Progenitor cell of endocrine pancreas (in vitro differentiated cells): ENCODE measurements at regions not wholly inside any gene's neighbourhood (a gene's known extent, or its start where the extent isn't known, plus 50 kb on each side); places are given as distances from the start of the nearest gene placed in this dataset.

Experiments used
- DNase-seq: peaks from one replicate; pipeline ENCODE4 v3.0.0; 2021; ENCODE audit warnings: low spot score; ENCODE audit not compliant: unreplicated experiment
- H3K27ac Mint-ChIP-seq: 2 replicates; pipeline ENCODE4 v1.8.0; 2021; ENCODE audit warnings: mild to moderate bottlenecking, moderate library complexity, mixed read lengths
- H3K27me3 Mint-ChIP-seq: 2 replicates; pipeline ENCODE4 v1.8.0; 2021; ENCODE audit warnings: mixed read lengths
- H3K36me3 Mint-ChIP-seq: 2 replicates; pipeline ENCODE4 v1.8.0; 2022; ENCODE audit warnings: mixed read lengths; ENCODE audit not compliant: insufficient read depth
- H3K4me1 Mint-ChIP-seq: 2 replicates; pipeline ENCODE4 v1.8.0; 2021; ENCODE audit warnings: low read depth, mixed read lengths
- H3K4me3 Mint-ChIP-seq: 2 replicates; pipeline ENCODE4 v1.8.0; 2021; ENCODE audit warnings: low read depth, mild to moderate bottlenecking, moderate library complexity, mixed read lengths
- H3K9me3 Mint-ChIP-seq: 2 replicates; pipeline ENCODE4 v1.8.0; 2021; ENCODE audit warnings: low read depth, mixed read lengths
- TF ChIP-seq, protein P1 (sequence below): fragments of 200-600 bp; sonication (generic); IDR thresholded peaks from one replicate; pipeline ENCODE4 v1.5.0; 2021; ENCODE audit warnings: antibody characterized with exemption, mild to moderate bottlenecking; ENCODE audit not compliant: unreplicated experiment

GRCh38 chr4:35175487-35175886 lies 1068.8 kb downstream of the ARAP2 start:
- TF ChIP-seq, protein P1, sequence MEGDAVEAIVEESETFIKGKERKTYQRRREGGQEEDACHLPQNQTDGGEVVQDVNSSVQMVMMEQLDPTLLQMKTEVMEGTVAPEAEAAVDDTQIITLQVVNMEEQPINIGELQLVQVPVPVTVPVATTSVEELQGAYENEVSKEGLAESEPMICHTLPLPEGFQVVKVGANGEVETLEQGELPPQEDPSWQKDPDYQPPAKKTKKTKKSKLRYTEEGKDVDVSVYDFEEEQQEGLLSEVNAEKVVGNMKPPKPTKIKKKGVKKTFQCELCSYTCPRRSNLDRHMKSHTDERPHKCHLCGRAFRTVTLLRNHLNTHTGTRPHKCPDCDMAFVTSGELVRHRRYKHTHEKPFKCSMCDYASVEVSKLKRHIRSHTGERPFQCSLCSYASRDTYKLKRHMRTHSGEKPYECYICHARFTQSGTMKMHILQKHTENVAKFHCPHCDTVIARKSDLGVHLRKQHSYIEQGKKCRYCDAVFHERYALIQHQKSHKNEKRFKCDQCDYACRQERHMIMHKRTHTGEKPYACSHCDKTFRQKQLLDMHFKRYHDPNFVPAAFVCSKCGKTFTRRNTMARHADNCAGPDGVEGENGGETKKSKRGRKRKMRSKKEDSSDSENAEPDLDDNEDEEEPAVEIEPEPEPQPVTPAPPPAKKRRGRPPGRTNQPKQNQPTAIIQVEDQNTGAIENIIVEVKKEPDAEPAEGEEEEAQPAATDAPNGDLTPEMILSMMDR = no peak
- Mint-ChIP-seq H3K4me1 (peaks cover 17% of the 10 kb centered on the region), H3K36me3 (no peaks in the 10 kb centered on the region), H3K9me3 (no peaks in the 10 kb centered on the region), H3K4me3 (no peak overlapping the region), H3K27me3 (no peaks in the 10 kb centered on the region), H3K27ac (no peak overlapping the region)
- DNase-seq = no peak

GRCh38 chr4:35175894-35176293 lies 1068.4 kb downstream of the ARAP2 start:
- DNase-seq = no peak
- Mint-ChIP-seq H3K27ac (peak overlapping the region; percentile 30), H3K9me3 (no peaks in the 10 kb centered on the region), H3K4me3 (no peak overlapping the region), H3K4me1 (peaks cover 17% of the 10 kb centered on the region), H3K36me3 (no peaks in the 10 kb centered on the region), H3K27me3 (no peaks in the 10 kb centered on the region)
- TF ChIP-seq, protein P1 = no peak

DNA sequence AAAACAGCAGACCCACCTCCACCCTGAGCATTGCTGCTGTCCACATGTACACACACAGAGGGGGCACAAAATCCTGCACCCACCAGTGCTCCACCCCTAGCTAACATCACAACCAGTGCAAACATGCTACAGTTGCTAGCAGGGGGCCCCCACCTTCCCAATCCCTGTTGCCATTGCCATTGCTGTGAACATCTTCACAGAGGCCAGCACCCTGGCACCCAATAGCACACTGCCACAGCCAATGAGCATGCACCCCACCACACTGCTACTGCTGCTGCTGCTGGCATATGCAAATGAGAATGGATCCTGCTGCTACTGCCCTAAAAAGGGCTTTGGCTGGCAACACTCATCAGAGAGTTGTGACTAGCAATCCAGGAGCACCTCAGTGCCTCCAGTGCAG lies 1061.9 kb downstream of the ARAP2 start:
- Mint-ChIP-seq H3K4me1 (peaks cover under 1% of the 10 kb centered on the region), H3K27me3 (no peaks in the 10 kb centered on the region), H3K4me3 (no peak overlapping the region), H3K9me3 (peaks cover 4% of the 10 kb centered on the region), H3K36me3 (no peaks in the 10 kb centered on the region), H3K27ac (no peak overlapping the region)
- DNase-seq = no peak
- TF ChIP-seq, protein P1 = no peak

- H3K27ac Mint-ChIP-seq = peak overlapping the region; percentile 96
- H3K4me3 Mint-ChIP-seq = peak overlapping the region; percentile 30
- H3K27me3 Mint-ChIP-seq = no peaks in the 10 kb centered on the region
- peaks cover 4% of the 10 kb centered on the region for H3K9me3 Mint-ChIP-seq
- TF ChIP-seq, protein P1 = no peak
- H3K4me1 Mint-ChIP-seq = peaks cover 19% of the 10 kb centered on the region
- no peaks in the 10 kb centered on the region for H3K36me3 Mint-ChIP-seq
- DNase-seq = no peak
These were observed 1054.2 kb downstream of the ARAP2 start for GRCh38 chr4:35189988-35190613.

DNA sequence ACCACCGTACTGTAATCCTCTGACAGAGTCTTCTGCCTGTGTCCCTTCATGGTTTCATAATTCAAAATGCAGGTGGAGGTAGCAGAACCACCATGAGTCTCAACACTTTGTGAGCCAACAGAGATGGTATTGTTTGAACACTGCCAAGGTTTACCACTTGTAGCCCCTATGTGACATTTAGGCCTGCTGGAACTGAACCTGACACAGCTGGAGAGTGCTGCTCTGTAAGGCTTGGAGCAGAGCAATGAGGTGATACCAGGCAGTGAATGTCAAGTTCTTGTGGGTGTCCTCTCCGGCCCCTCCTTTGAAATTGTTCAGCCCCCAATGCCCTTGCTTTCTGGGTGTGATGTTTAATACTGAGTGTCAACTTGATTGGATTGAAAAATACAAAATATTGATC lies 1042.9 kb downstream of the ARAP2 start:
- Mint-ChIP-seq H3K9me3 (peaks cover 8% of the 10 kb centered on the region), H3K27me3 (no peaks in the 10 kb centered on the region), H3K36me3 (no peaks in the 10 kb centered on the region), H3K27ac (no peak overlapping the region), H3K4me1 (no peaks in the 10 kb centered on the region), H3K4me3 (no peak overlapping the region)
- TF ChIP-seq, protein P1 = no peak
- no peak for DNase-seq
